ENCODE measurements at regions not wholly inside any gene's neighbourhood (a gene's known extent, or its start where the extent isn't known, plus 50 kb on each side); places are given as distances from the start of the nearest gene placed in this dataset.

DNA sequence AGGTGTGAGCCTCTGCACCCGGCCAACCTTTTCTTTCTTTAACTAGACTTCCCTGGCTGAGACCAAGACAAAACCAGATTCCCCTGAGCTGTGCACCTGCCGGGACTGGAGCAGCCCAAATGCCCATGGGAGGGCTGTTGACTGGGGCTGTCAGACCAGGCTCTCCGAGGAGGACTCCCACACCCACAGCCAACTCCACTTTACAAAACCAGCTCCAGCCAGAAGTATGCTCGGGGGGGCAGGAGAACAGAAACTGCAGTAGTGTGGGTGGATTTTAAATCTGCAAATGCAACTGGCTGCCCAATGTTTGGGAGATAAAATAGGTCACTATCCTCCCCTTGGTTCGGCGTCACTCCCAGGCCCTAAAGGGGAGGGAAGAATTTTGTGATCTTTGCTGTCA, 78.5 kb downstream of the VCPKMT start:
- TF ChIP-seq, protein P1, sequence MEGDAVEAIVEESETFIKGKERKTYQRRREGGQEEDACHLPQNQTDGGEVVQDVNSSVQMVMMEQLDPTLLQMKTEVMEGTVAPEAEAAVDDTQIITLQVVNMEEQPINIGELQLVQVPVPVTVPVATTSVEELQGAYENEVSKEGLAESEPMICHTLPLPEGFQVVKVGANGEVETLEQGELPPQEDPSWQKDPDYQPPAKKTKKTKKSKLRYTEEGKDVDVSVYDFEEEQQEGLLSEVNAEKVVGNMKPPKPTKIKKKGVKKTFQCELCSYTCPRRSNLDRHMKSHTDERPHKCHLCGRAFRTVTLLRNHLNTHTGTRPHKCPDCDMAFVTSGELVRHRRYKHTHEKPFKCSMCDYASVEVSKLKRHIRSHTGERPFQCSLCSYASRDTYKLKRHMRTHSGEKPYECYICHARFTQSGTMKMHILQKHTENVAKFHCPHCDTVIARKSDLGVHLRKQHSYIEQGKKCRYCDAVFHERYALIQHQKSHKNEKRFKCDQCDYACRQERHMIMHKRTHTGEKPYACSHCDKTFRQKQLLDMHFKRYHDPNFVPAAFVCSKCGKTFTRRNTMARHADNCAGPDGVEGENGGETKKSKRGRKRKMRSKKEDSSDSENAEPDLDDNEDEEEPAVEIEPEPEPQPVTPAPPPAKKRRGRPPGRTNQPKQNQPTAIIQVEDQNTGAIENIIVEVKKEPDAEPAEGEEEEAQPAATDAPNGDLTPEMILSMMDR (IDR thresholded peaks at IDR 0.05): no peak
- no peak for TF ChIP-seq POLR2A (IDR thresholded peaks at IDR 0.05)

Data from body of pancreas (tissue), 4 donors.